GM12878 (cell line): ENCODE measurements at regions not wholly inside any gene's neighbourhood (a gene's known extent, or its start where the extent isn't known, plus 50 kb on each side); places are given as distances from the start of the nearest gene placed in this dataset.

Source experiments
- ATAC-seq: fragments of 200-7000 bp; cut with Tn5 transposase; 3 replicates; pipeline ENCODE4 v1.9.1; 2020; ENCODE audit warnings: mild to moderate bottlenecking, moderate library complexity
- BruUV-seq: library from RNA; stranded (reverse); fragments of 400-500 nt; replicated peaks from 2 replicates; lab custom pipeline; 2021; lab: Mats Ljungman, UMichigan
- CTCF ChIA-PET: fragments of 300-600 bp; sonication (Branson Sonifier 250); formaldehyde crosslinking; extraction: SDS; loops from one replicate; lab custom pipeline; 2021; ENCODE audit warnings: inconsistent platforms; lab: Yijun Ruan, JAX
- POLR2A ChIA-PET: fragments of 350-600 bp; formaldehyde crosslinking; extraction: SDS; loops from one replicate; lab custom pipeline; 2021; ENCODE audit warnings: inconsistent platforms; lab: Charles Lee
- RAD21 ChIA-PET: fragments of 300-600 bp; sonication (Branson Sonifier 250); formaldehyde crosslinking; loops from one replicate; lab custom pipeline; 2023; ENCODE audit warnings: antibody characterized with exemption; ENCODE audit not compliant: unreplicated experiment; lab: Charles Lee
- SMC1A ChIA-PET: fragments of 300-600 bp; sonication (Branson Sonifier 250); formaldehyde crosslinking; loops from one replicate; lab custom pipeline; 2023; ENCODE audit not compliant: unreplicated experiment, uncharacterized antibody; lab: Charles Lee
- DNase-seq: peaks from one replicate; pipeline ENCODE4 v3.0.0-alpha.2; 2011; ENCODE audit warnings: low read depth, low spot score
- FAIRE-seq: peaks from 3 replicates; lab custom pipeline; 2011; peaks lifted over from hg19 to GRCh38; lab: Jason Lieb, UNC
- H2AFZ ChIP-seq: 2 replicates; pipeline ENCODE4 v1.6.0; 2011; ENCODE audit warnings: low read depth, low read length, control low read depth; ENCODE audit not compliant: control insufficient read depth
- H3K27ac ChIP-seq: 2 replicates; pipeline ENCODE4 v1.5.1; 2011; ENCODE audit warnings: control low read depth; ENCODE audit not compliant: control insufficient read depth, insufficient read depth
- H3K27me3 ChIP-seq, 2 experiments: replicated peaks in 1 of 2; 2 replicates each; pipeline versions ENCODE4 v1.6.0 to v1.6.1; 2011; ENCODE audit warnings: low read length in 1 of 2; ENCODE audit not compliant: control insufficient read depth in 2 of 2, insufficient read depth in 2 of 2
- H3K36me3 ChIP-seq, 2 experiments: 2 replicates each; pipeline ENCODE4 v1.5.1; 2011; ENCODE audit warnings: low read length in 1 of 2; ENCODE audit not compliant: control insufficient read depth in 2 of 2, insufficient read depth in 2 of 2
- H3K4me1 ChIP-seq: 2 replicates; pipeline ENCODE4 v1.6.1; 2011; ENCODE audit warnings: mild to moderate bottlenecking, low read length, moderate library complexity, mixed read lengths; ENCODE audit not compliant: control insufficient read depth, insufficient read depth
- H3K4me2 ChIP-seq: 2 replicates; pipeline ENCODE4 v1.6.0; 2011; ENCODE audit warnings: control low read depth; ENCODE audit not compliant: control insufficient read depth, insufficient read depth
- H3K4me3 ChIP-seq: fragments of 200-600 bp; sonication (generic); 2 replicates; pipeline ENCODE4 v1.5.1; 2016
- H3K79me2 ChIP-seq: 2 replicates; pipeline ENCODE4 v1.6.0; 2011; ENCODE audit warnings: low read length; ENCODE audit not compliant: control insufficient read depth, insufficient read depth
- H3K9ac ChIP-seq: 2 replicates; pipeline ENCODE4 v1.8.0; 2011; ENCODE audit warnings: low read length, control low read depth, mixed read lengths; ENCODE audit not compliant: control insufficient read depth, insufficient read depth
- H3K9me3 ChIP-seq: replicated peaks from 3 replicates; pipeline ENCODE4 v1.5.1; 2011; ENCODE audit warnings: mild to moderate bottlenecking, low read length; ENCODE audit not compliant: control insufficient read depth, insufficient read depth
- H4K20me1 ChIP-seq: 2 replicates; pipeline ENCODE4 v1.6.0; 2011; ENCODE audit not compliant: control insufficient read depth, insufficient read depth
- BCL11A ChIP-seq: IDR thresholded peaks from 2 replicates; pipeline ENCODE4 v1.6.1; 2011; ENCODE audit warnings: low read depth, low read length
- CEBPB ChIP-seq, 2 experiments: fragments of 150-350 bp in 1 of 2; IDR thresholded peaks; 2 replicates each; pipeline ENCODE4 v1.6.1; 2012 to 2014; ENCODE audit warnings: low read depth in 2 of 2, low read length in 2 of 2, borderline replicate concordance in 1 of 2, inconsistent platforms in 1 of 2
- CTCF ChIP-seq, 3 experiments: IDR thresholded peaks in 2 of 3; conservative IDR thresholded peaks in 1 of 3; 2 replicates each; pipeline ENCODE4 v1.5.1; 2011; ENCODE audit warnings: low read depth in 3 of 3, low read length in 3 of 3, mild to moderate bottlenecking in 3 of 3, control low read depth in 2 of 3, moderate library complexity in 2 of 3, inconsistent platforms in 1 of 3, mixed read lengths in 1 of 3; ENCODE audit not compliant: control insufficient read depth in 2 of 3, insufficient read depth in 1 of 3; ENCODE audit errors: extremely low read depth in 1 of 3
- DPF2 ChIP-seq: fragments of 450-650 bp; IDR thresholded peaks from 2 replicates; pipeline ENCODE4 v1.6.1; 2017; ENCODE audit warnings: mild to moderate bottlenecking
- NFXL1 ChIP-seq: fragments of 450-650 bp; IDR thresholded peaks from 2 replicates; pipeline ENCODE4 v1.6.1; 2017; ENCODE audit warnings: antibody characterized with exemption, mild to moderate bottlenecking, borderline replicate concordance
- NFYB ChIP-seq: IDR thresholded peaks from 2 replicates; pipeline ENCODE4 v1.6.1; 2011; ENCODE audit warnings: low read depth, mild to moderate bottlenecking, low read length, improper control_type of control experiment, moderate library complexity; ENCODE audit not compliant: insufficient read depth
- NR2F1 ChIP-seq: fragments of 450-650 bp; conservative IDR thresholded peaks from 2 replicates; pipeline ENCODE4 v1.6.1; 2017; ENCODE audit warnings: mild to moderate bottlenecking
- PAX8 ChIP-seq: fragments of 450-650 bp; IDR thresholded peaks from 2 replicates; pipeline ENCODE4 v1.6.1; 2017; ENCODE audit warnings: mild to moderate bottlenecking, moderate library complexity
- RFX5 ChIP-seq: IDR thresholded peaks from 2 replicates; pipeline ENCODE4 v1.6.1; 2011; ENCODE audit warnings: low read depth, low read length, improper control_type of control experiment
- SMARCA5 ChIP-seq: fragments of 450-650 bp; IDR thresholded peaks from 2 replicates; pipeline ENCODE4 v1.6.1; 2017; ENCODE audit warnings: mild to moderate bottlenecking
- STAT1 ChIP-seq: fragments of 450-650 bp; conservative IDR thresholded peaks from 2 replicates; pipeline ENCODE4 v1.6.1; 2014; ENCODE audit warnings: antibody characterized with exemption, mild to moderate bottlenecking
- ZBED1 ChIP-seq: IDR thresholded peaks from 2 replicates; pipeline ENCODE4 v1.6.1; 2016; ENCODE audit warnings: borderline replicate concordance
- WGBS: methylation state at CpG from one replicate; pipeline ENCODE4 v1.1.6; 2016; ENCODE audit warnings: low lambda C conversion rate; ENCODE audit not compliant: insufficient replicate concordance, insufficient coverage; ENCODE audit errors: missing lambda C conversion rate; 5-methylcytosine and 5-hydroxymethylcytosine counted together
- in situ Hi-C: fragments of 300-500 bp; cut with MboI; formaldehyde crosslinking; loops from 9 replicates; pipeline ENCODE4 v1.14.3; 2018; ENCODE audit warnings: mixed read lengths
- intact Hi-C: fragments of 100-400 bp; cut with micrococcal nuclease; formaldehyde crosslinking; loops from one replicate; pipeline ENCODE4 v1.14.2; 2022; ENCODE audit not compliant: unreplicated experiment

GRCh38 chrX:39983715-39984114 lies 114.0 kb downstream of the BCOR start:
- H2AFZ ChIP-seq, result no peak overlapping the region
- H3K9me3 ChIP-seq, result no peaks in the 10 kb centered on the region
- WGBS, result 15% methylated on average over 5 of the region's 5 CpGs
- TF ChIP-seq DPF2, result no peak
- no peak for TF ChIP-seq STAT1
- no peak for TF ChIP-seq NR2F1
- no peak for TF ChIP-seq ZBED1
- TF ChIP-seq PAX8, result no peak
- no peak for TF ChIP-seq BCL11A
- TF ChIP-seq NFXL1, result no peak
- no peak for TF ChIP-seq SMARCA5
- TF ChIP-seq RFX5, result no peak
- no peak for TF ChIP-seq NFYB
- TF ChIP-seq CEBPB (IDR thresholded peaks at IDR 0.05; ENCODE audit: borderline replicate concordance in 1 of 2, low read depth in 2 of 2, low read length in 2 of 2), result no peak
- no peak for TF ChIP-seq CTCF (IDR thresholded peaks at IDR 0.05 in 2 of 3, conservative IDR thresholded peaks at IDR 0.05 in 1 of 3; ENCODE audit: control insufficient read depth in 2 of 3, extremely low read depth in 1 of 3, insufficient read depth in 1 of 3, low read depth in 3 of 3, low read length in 3 of 3)
- intact Hi-C loops, result no loop called here
- SMC1A ChIA-PET, result no interaction called here
- H3K4me1 ChIP-seq, result no peaks in the 10 kb centered on the region
- H4K20me1 ChIP-seq, result no peaks in the 10 kb centered on the region
- H3K9ac ChIP-seq, result no peak overlapping the region
- no peak overlapping the region for H3K4me2 ChIP-seq
- ATAC-seq, result no peak
- RAD21 ChIA-PET, result no interaction called here
- in situ Hi-C loops, result no loop called here
- no TSS peak for BruUV-seq
- no peak overlapping the region for H3K4me3 ChIP-seq
- no peak for DNase-seq
- H3K79me2 ChIP-seq, result no peaks in the 10 kb centered on the region
- CTCF ChIA-PET, result no interaction called here
- FAIRE-seq, result no peak
- POLR2A ChIA-PET, result no interaction called here
- no peak overlapping the region for H3K27ac ChIP-seq
- H3K36me3 ChIP-seq, result no peaks in the 10 kb centered on the region
- H3K27me3 ChIP-seq, result no peaks in the 10 kb centered on the region
